GM12891 (cell line): ENCODE measurements at regions not wholly inside any gene's neighbourhood (a gene's known extent, or its start where the extent isn't known, plus 50 kb on each side); places are given as distances from the start of the nearest gene placed in this dataset.

ENCODE experiments used
- PAX5 ChIP-seq: IDR thresholded peaks from 2 replicates; pipeline ENCODE4 v1.6.1; 2011; ENCODE audit warnings: low read length, moderate library complexity, mild to moderate bottlenecking; ENCODE audit not compliant: insufficient read depth, severe bottlenecking
- POLR2A ChIP-seq: IDR thresholded peaks from 2 replicates; pipeline ENCODE4 v1.6.1; 2011; ENCODE audit warnings: low read depth, low read length, control low read depth
- POLR2AphosphoS5 ChIP-seq: IDR thresholded peaks from 2 replicates; pipeline ENCODE4 v1.6.1; 2011; ENCODE audit warnings: low read depth, low read length, control low read depth
- POU2F2 ChIP-seq: IDR thresholded peaks from 2 replicates; pipeline ENCODE4 v1.6.1; 2011; ENCODE audit warnings: low read depth, mild to moderate bottlenecking, control low read depth, low read length, moderate library complexity
- SPI1 ChIP-seq: IDR thresholded peaks from 2 replicates; pipeline ENCODE4 v1.6.1; 2011; ENCODE audit warnings: low read depth, low read length, control low read depth
- TAF1 ChIP-seq: IDR thresholded peaks from 2 replicates; pipeline ENCODE4 v1.6.1; 2011; ENCODE audit warnings: low read depth, low read length, control low read depth

- TF ChIP-seq POLR2AphosphoS5 (no peak), POLR2A (no peak), POU2F2 (no peak), SPI1 (no peak), TAF1 (no peak), PAX5 (no peak)
Measured at GRCh38 chr5:155759984-155760383, 567.0 kb upstream of the SGCD start.
